GM19238 (cell line): ENCODE measurements at regions not wholly inside any gene's neighbourhood (a gene's known extent, or its start where the extent isn't known, plus 50 kb on each side); places are given as distances from the start of the nearest gene placed in this dataset.

Experiments
- DNase-seq: peaks from one replicate; pipeline ENCODE4 v3.0.0; 2011; ENCODE audit warnings: low spot score; ENCODE audit not compliant: insufficient read length

GRCh38 chr11:81895258-81895657, 838.4 kb downstream of the FAM181B start:
- DNase-seq = no peak

GRCh38 chr11:81892770-81893635, 840.7 kb downstream of the FAM181B start:
- no peak for DNase-seq

DNA sequence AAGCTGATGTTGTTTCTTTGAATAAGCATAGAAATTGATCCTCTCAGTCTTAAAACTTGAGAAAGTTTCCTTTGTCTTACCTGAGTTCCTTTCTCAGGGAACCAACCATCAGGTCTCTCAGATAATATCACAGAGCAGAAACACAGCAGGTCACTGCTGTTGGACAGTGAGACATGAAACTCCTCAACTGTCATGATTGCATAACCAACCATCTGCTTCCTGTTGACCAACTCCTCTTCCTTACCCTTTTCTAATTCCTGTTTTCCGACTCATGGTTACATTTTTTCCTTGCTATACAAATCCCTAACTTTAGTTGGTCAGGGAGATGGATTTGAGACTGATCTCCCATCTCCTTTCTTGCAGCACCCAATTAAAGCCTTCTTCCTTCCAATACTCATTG, 845.3 kb downstream of the FAM181B start:
- DNase-seq = no peak

DNA sequence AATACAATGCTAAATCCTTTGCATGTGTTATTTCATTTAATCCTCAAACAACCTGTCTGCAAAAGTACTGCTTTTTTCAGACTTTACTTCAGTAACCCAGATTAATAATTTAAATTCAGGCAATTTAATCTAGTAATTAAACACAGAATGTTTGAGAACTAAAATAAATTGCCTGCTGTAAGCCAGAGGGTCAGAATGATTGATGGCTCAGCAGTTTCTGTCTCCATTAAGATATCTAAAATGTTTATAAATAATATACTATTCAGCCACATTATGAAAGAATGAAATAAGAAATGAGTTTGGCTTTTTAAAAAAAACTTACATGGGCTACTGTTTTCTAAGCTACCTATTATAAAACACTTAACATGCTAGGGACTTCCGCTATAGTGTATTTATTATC, 846.0 kb downstream of the FAM181B start:
- no peak for DNase-seq

DNA sequence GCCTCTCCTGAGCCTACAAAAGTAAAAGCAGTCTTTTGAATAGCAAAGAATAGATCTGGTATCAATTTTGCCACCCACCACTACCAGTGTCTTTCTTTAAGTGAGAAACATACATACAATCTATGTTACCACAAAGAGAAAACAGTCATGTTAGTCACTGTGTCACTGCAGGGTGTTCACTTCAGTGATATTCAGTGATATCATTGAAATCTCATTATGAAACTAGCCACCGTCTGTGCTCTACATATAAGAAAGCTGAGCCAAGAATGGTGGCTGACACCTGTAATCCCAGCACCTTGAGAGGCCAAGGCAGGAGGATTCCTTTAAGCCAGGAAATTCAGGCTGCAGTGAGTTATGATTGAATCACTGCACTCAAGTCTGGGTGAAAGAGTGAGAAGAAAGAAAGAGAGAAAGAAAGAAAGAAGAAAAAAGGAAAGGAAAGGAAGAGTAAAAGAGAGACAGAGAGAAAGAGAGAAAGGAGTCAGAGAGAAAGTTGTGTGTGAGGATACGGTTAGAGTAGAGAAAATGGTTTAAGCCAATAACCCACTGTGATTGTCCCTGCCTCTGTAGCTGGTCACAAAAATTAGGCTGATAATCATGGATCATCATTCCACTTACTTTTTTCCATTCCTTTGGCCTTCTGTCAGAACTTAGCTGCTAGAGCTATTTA, 847.1 kb downstream of the FAM181B start:
- DNase-seq = no peak

- DNase-seq = no peak
These were observed 859.0 kb downstream of the FAM181B start for GRCh38 chr11:81874635-81875034.

DNA sequence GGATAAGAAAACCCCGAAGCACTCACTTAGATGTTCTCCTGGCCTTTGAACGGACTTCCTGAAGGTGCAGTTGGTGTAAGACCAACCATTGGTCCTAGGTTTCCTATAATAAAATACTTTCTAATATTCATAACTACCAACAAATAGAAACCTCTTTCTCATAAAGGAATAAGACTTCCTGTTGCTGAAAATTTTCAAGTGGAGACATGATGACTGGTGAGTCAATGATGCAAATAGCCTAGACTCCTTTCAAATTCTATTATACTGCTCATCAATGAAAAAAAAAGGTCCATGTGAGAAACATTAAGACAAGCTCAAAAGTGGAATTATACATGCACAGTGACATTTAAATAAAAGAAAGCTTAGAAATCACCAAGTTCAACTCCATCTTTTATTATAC, 862.8 kb downstream of the FAM181B start:
- DNase-seq = no peak

- DNase-seq = no peak
These were observed 863.6 kb downstream of the FAM181B start for GRCh38 chr11:81870066-81870412.

DNA sequence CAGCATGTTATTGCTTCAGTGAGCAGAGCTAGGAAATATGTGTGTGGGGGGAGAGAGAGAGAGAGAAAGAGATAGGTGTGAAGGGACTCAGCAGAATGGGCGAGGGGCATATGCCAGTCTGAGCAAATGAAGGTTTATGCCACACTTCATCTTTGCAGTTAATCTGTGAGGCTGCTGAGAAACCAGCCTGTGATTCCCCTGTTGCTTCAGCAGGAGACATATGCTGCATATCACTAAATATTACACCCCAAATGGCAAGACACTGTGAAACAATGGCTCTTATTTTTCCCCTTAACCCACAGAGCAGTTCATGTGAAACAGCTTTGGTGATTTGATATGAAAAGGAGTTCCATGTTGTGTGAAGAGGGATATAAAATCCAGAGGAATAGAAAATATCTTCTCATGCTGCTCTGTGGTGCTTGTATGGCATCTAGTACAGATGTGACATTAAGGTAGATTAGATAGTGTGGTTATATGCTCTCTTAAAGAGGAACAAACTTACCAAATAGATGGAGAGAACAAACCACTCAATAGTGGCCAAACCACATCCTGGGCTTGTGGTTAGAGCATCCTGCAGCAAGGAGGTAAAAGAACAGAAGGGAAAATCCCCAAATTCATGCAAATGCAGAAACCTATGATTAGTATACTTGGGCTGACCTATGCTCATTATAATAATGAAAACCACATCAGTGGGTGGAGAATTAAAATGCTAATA, 864.2 kb downstream of the FAM181B start:
- DNase-seq = peak; percentile 7

- no peak for DNase-seq
These were observed 866.8 kb downstream of the FAM181B start for GRCh38 chr11:81866896-81867295.

DNA sequence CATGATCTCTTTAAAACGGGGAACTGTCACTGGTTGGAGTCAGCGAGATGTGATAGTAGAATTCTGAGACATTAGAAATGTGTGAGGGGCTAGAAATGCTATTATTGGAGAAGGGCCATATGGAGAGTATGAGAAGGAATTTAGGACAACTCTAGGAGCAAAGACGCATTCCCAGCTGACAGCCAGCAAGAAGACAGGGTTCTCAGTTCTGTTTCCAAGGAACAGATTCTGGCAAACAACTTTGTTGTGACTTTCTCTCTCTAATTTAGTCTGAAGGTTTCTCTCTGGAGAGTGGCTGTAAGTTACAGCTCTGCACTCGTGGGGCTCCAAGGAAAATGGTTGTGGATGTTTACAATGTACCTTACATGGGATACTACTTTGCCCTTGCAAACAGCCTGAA, 876.3 kb downstream of the FAM181B start:
- DNase-seq = no peak

GRCh38 chr11:81853791-81854190, 879.9 kb downstream of the FAM181B start:
- no peak for DNase-seq

- DNase-seq = no peak
These were observed 880.8 kb downstream of the FAM181B start for GRCh38 chr11:81852896-81853295.

DNA sequence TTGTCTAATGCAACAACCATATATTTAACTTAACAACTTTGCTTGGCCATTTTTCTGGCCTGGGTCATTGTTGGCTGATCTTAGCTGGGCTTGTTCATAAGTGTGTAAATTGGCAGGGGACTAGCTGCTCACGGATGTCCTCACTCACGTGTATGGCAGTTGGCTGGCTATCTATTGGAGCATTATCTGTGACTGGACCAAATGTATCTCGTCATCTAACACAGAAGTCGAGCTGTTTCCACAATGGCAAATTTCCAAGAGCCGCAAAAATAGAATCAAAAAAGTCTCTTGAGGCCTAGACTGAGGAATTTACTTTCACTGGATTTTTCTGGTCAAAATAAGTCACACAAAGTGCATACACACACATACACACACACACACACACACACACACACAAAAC, 893.3 kb downstream of the FAM181B start:
- no peak for DNase-seq

- DNase-seq = no peak
These were observed 893.7 kb downstream of the FAM181B start for GRCh38 chr11:81839976-81840375.

DNA sequence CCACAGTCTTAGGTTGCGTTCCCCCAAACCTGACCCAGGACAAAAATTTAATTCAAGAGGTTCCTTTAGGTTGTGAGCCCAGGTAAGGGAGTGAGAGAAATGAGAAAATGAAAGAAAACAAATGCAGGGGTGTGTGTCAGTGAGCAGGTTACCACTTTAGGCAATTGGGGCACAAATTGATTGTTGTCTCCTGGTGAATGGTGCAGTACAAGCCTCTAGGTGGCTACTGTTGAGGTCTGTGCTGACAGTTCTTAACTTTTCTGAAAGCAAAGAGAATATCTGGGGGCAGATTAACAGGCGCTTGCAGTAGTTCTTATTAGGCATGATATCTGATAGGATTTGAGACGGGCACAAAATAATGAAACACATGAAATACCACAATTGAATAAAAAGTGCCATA, 894.6 kb downstream of the FAM181B start:
- no peak for DNase-seq

DNA sequence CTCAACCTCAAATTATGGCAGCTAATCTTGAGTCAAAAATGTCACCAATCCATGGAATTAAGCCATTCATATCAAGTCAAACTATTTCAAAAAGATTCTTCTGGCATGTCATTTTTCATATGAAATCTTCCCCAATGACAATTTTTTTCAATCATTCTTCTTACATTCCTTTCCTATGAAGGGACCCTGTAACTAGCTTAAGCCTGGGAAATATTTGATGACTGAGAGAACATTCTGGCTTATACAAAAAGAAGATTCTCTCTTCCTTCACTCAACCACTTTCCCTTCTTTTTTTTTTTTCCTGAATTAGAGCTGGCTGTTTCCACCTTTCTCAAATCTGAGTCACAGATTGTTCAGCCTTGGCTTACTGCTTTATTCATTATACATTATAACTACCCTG, 903.7 kb downstream of the FAM181B start:
- no peak for DNase-seq

DNA sequence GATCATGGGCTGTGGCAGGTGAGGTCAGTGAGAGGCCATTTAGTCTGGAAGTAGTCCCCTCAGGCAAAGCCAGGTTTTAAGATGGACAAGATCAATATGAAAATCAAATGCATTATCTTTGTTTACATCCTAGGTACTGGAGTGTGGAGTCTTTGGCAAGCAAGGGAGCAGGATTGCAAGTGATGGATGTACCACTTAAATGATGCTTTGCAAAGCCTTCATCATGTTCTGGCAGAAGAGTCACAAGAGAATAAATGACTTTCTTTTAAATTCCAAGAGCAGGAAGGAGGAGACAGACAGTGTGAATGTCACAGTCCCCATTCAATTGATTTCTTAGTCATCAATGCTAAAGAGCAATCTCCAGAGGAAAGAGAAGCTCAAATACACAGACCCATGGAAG, 908.3 kb downstream of the FAM181B start:
- DNase-seq = no peak

DNA sequence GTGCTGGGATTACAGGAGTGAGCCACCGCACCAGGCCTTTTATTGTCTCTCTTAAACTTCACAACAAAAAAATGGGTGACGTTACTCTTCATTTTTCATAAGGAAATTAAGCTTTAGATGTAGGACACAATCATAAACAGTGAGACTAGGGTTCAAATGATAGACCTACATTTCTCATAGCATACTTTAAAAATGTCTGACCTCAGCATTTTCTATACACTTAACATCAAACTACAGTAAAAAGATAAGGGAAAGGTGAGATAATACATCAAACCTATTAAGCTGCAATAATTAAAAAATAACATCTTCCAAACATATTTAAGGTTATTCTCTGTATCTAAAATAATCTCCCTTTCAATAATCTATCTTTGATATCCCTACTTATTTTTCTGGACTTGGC, 914.2 kb downstream of the FAM181B start:
- DNase-seq = no peak

DNA sequence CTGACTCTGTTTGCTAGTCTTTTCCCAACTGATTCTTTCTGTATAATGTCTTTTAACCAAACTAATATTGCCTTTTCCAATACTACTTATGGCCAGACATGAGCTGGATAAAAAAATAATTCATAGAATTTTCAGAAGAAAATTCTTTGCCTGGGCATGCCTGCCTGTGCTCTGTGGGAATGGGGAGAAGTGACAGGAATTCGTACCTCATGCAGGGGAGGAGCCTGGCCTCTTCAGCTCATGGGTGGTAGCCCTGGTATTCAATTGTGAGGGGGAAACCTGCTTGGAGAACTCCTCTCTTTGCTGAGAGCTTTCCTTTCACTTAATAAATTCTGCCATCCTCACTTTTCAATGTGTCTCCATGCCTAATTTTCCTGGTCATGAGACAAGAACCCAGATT, 928.8 kb downstream of the FAM181B start:
- DNase-seq = no peak

GRCh38 chr11:81802591-81802990, 931.1 kb downstream of the FAM181B start:
- DNase-seq = no peak

DNA sequence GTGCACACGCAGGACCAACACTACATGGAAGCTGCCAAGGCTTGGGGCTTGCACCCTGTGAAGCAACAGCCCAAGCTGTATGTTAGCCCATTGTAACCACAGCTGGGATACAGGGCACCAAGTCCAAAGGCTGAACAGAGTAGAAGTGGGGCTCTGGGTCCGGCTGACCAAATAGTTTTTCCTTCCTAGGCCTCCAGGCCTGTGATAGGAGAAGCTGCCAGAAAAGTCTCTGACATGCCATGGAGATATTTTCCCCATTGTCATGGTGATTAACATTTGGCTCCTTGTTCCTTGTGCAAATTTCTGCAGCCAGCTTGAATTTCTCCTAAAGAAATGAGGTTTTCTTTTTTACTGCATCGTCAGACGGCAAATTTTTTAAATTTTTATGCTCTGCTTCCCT, 941.2 kb downstream of the FAM181B start:
- DNase-seq = no peak
